SHP77 treated with DMSO at 0.1 percent for 48 hours (cell line): ENCODE measurements at regions not wholly inside any gene's neighbourhood (a gene's known extent, or its start where the extent isn't known, plus 50 kb on each side); places are given as distances from the start of the nearest gene placed in this dataset.

Source experiments
- DNase-seq: peaks from one replicate; lab custom pipeline; 2025; lab: John Stamatoyannopoulos, UW

GRCh38 chr9:118578467-118578866 lies 790.8 kb downstream of the BRINP1 start:
- DNase-seq: no peak

- no peak for DNase-seq
These were observed 785.8 kb downstream of the BRINP1 start for GRCh38 chr9:118583414-118583813.

- no peak for DNase-seq
These were observed 782.3 kb downstream of the BRINP1 start for GRCh38 chr9:118586978-118587377.

- DNase-seq: no peak
These were observed 774.8 kb downstream of the BRINP1 start for GRCh38 chr9:118594428-118594827.

- DNase-seq: peak; percentile 11
These were observed 773.4 kb downstream of the BRINP1 start for GRCh38 chr9:118595719-118596305.

- no peak for DNase-seq
These were observed 772.7 kb downstream of the BRINP1 start for GRCh38 chr9:118596374-118597015.

- DNase-seq: no peak
These were observed 762.6 kb downstream of the BRINP1 start for GRCh38 chr9:118606668-118607067.

GRCh38 chr9:118609355-118610044 lies 759.7 kb downstream of the BRINP1 start:
- DNase-seq: no peak

- DNase-seq: no peak
These were observed 757.0 kb downstream of the BRINP1 start for GRCh38 chr9:118612201-118612600.

GRCh38 chr9:118613996-118614395 lies 755.2 kb downstream of the BRINP1 start:
- no peak for DNase-seq

- no peak for DNase-seq
These were observed 751.2 kb downstream of the BRINP1 start for GRCh38 chr9:118618084-118618483.

GRCh38 chr9:118618849-118619248 lies 750.4 kb downstream of the BRINP1 start:
- DNase-seq: no peak

- no peak for DNase-seq
These were observed 744.6 kb downstream of the BRINP1 start for GRCh38 chr9:118624608-118625007.

- DNase-seq: no peak
These were observed 739.2 kb downstream of the BRINP1 start for GRCh38 chr9:118630079-118630478.

GRCh38 chr9:118630931-118631595 lies 738.2 kb downstream of the BRINP1 start:
- DNase-seq: no peak

GRCh38 chr9:118631956-118632355 lies 737.3 kb downstream of the BRINP1 start:
- DNase-seq: no peak

- no peak for DNase-seq
These were observed 733.8 kb downstream of the BRINP1 start for GRCh38 chr9:118635416-118635815.

- DNase-seq: no peak
These were observed 731.6 kb downstream of the BRINP1 start for GRCh38 chr9:118637681-118638080.

GRCh38 chr9:118640836-118641560 lies 728.2 kb downstream of the BRINP1 start:
- no peak for DNase-seq

GRCh38 chr9:118643118-118643517 lies 726.1 kb downstream of the BRINP1 start:
- DNase-seq: no peak

GRCh38 chr9:118644066-118644465 lies 725.2 kb downstream of the BRINP1 start:
- no peak for DNase-seq

- no peak for DNase-seq
These were observed 721.9 kb downstream of the BRINP1 start for GRCh38 chr9:118647331-118647730.
